HL-60 (cell line): ENCODE measurements at regions not wholly inside any gene's neighbourhood (a gene's known extent, or its start where the extent isn't known, plus 50 kb on each side); places are given as distances from the start of the nearest gene placed in this dataset.

Experiments
- CTCF ChIP-seq: IDR thresholded peaks from one replicate; pipeline ENCODE4 v1.5.1; 2011; ENCODE audit warnings: low read length, control low read depth, inconsistent platforms; ENCODE audit not compliant: insufficient read depth
- POLR2AphosphoS5 ChIP-seq: IDR thresholded peaks from 2 replicates; pipeline ENCODE4 v1.6.1; 2012; ENCODE audit warnings: low read depth
- REST ChIP-seq: IDR thresholded peaks from 2 replicates; pipeline ENCODE4 v1.6.1; 2012; ENCODE audit warnings: low read depth; ENCODE audit not compliant: insufficient replicate concordance

- TF ChIP-seq CTCF (no peak), POLR2AphosphoS5 (no peak), REST (no peak)
These were observed 80.7 kb upstream of the LRPAP1 start for GRCh38 chr4:3612934-3613333.
